ENCODE measurements at regions not wholly inside any gene's neighbourhood (a gene's known extent, or its start where the extent isn't known, plus 50 kb on each side); places are given as distances from the start of the nearest gene placed in this dataset.
"Not testable (repeated sequence)": the region's sequence is repeated elsewhere in the genome, so short reads cannot be mapped to it uniquely, and the experiment has no call there.

GRCh38 chr3:34107669-34108068, 309.2 kb downstream of the PDCD6IP start:
- DNase-seq (ENCODE audit: low read depth in 2 of 3, low spot score in 1 of 3) = no peak

GRCh38 chr3:34109021-34109420, 310.6 kb downstream of the PDCD6IP start:
- no peak for DNase-seq (ENCODE audit: low read depth in 2 of 3, low spot score in 1 of 3)

GRCh38 chr3:34109846-34110245, 311.4 kb downstream of the PDCD6IP start:
- no peak for DNase-seq (ENCODE audit: low read depth in 2 of 3, low spot score in 1 of 3)

- no peak for DNase-seq (ENCODE audit: low read depth in 2 of 3, low spot score in 1 of 3)
Observed at GRCh38 chr3:34111361-34111760, 312.9 kb downstream of the PDCD6IP start.

- not testable (repeated sequence) for DNase-seq (ENCODE audit: low read depth in 2 of 3, low spot score in 1 of 3)
Observed at GRCh38 chr3:34112261-34112660, 313.8 kb downstream of the PDCD6IP start.

- DNase-seq (ENCODE audit: low read depth in 2 of 3, low spot score in 1 of 3) = no peak
Observed at GRCh38 chr3:34131091-34131490, 332.7 kb downstream of the PDCD6IP start.

- no peak for DNase-seq (ENCODE audit: low read depth in 2 of 3, low spot score in 1 of 3)
Observed at GRCh38 chr3:34132069-34132692, 333.8 kb downstream of the PDCD6IP start.

- DNase-seq (ENCODE audit: low read depth in 2 of 3, low spot score in 1 of 3) = no peak
Observed at GRCh38 chr3:34139566-34139965, 341.1 kb downstream of the PDCD6IP start.

GRCh38 chr3:34140616-34141015, 342.2 kb downstream of the PDCD6IP start:
- DNase-seq (ENCODE audit: low read depth in 2 of 3, low spot score in 1 of 3) = no peak

- no peak for DNase-seq (ENCODE audit: low read depth in 2 of 3, low spot score in 1 of 3)
Observed at GRCh38 chr3:34141841-34142337, 343.5 kb downstream of the PDCD6IP start.

- DNase-seq (ENCODE audit: low read depth in 2 of 3, low spot score in 1 of 3) = no peak
Observed at GRCh38 chr3:34145796-34146195, 347.4 kb downstream of the PDCD6IP start.

- DNase-seq (ENCODE audit: low read depth in 2 of 3, low spot score in 1 of 3) = no peak
Observed at GRCh38 chr3:34146596-34146995, 348.2 kb downstream of the PDCD6IP start.

GRCh38 chr3:34150992-34151391, 352.6 kb downstream of the PDCD6IP start:
- no peak for DNase-seq (ENCODE audit: low read depth in 2 of 3, low spot score in 1 of 3)

GRCh38 chr3:34152656-34153055, 354.2 kb downstream of the PDCD6IP start:
- DNase-seq (ENCODE audit: low read depth in 2 of 3, low spot score in 1 of 3) = no peak

GRCh38 chr3:34155108-34155507, 356.7 kb downstream of the PDCD6IP start:
- no peak for DNase-seq (ENCODE audit: low read depth in 2 of 3, low spot score in 1 of 3)

GRCh38 chr3:34155666-34156065, 357.2 kb downstream of the PDCD6IP start:
- DNase-seq (ENCODE audit: low read depth in 2 of 3, low spot score in 1 of 3) = no peak

- DNase-seq (ENCODE audit: low read depth in 2 of 3, low spot score in 1 of 3) = no peak
Observed at GRCh38 chr3:34157491-34157890, 359.1 kb downstream of the PDCD6IP start.

- DNase-seq (ENCODE audit: low read depth in 2 of 3, low spot score in 1 of 3) = no peak
Observed at GRCh38 chr3:34159613-34160420, 361.4 kb downstream of the PDCD6IP start.

GRCh38 chr3:34169636-34170035, 371.2 kb downstream of the PDCD6IP start:
- DNase-seq (ENCODE audit: low read depth in 2 of 3, low spot score in 1 of 3) = not testable (repeated sequence)

GRCh38 chr3:34174740-34175139, 376.3 kb downstream of the PDCD6IP start:
- DNase-seq (ENCODE audit: low read depth in 2 of 3, low spot score in 1 of 3) = no peak

GRCh38 chr3:34175636-34176176, 377.3 kb downstream of the PDCD6IP start:
- no peak for DNase-seq (ENCODE audit: low read depth in 2 of 3, low spot score in 1 of 3)

- DNase-seq (ENCODE audit: low read depth in 2 of 3, low spot score in 1 of 3) = no peak
Observed at GRCh38 chr3:34176723-34177122, 378.3 kb downstream of the PDCD6IP start.

Data from stimulated activated CD4-positive, alpha-beta T cell treated with anti-CD3 and anti-CD28 coated beads, Interleukin-12 subunit alpha, Interleukin-12 subunit beta, amount 100 ng/mL, for 48 hours (primary cell).